ENCODE measurements at regions not wholly inside any gene's neighbourhood (a gene's known extent, or its start where the extent isn't known, plus 50 kb on each side); places are given as distances from the start of the nearest gene placed in this dataset.

DNA sequence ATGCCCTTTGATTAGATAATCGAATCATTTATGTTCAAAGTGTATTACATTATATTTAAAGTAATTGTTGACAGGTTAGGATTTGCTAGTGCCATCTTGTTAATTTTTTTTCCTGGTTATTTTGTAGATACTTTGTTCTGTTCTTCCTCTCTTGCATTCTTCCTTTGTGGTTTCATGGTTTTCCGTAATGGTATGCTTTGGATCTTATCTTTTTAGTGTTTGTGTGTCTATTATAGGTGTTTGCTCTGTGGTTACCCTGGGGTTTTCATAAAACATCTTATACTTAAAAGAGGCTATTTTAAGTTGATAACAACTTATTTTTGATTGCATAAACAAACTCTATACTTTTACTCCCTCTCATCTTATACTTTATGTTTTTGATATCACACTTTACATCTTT is 108.2 kb upstream of the SRD5A3 start:
- peaks cover 11% of the 10 kb centered on the region for H3K9me3 Mint-ChIP-seq
- CTCF ChIA-PET = no interaction called here
- H3K4me3 Mint-ChIP-seq = no peak overlapping the region
- H3K36me3 Mint-ChIP-seq = no peaks in the 10 kb centered on the region
- DNase-seq = no peak
- peaks cover 3% of the 10 kb centered on the region for H3K27me3 Mint-ChIP-seq
- H3K27ac Mint-ChIP-seq = no peak overlapping the region
- H3K4me1 Mint-ChIP-seq = peaks cover 13% of the 10 kb centered on the region

GRCh38 chr4:55238407-55238806 is 107.6 kb upstream of the SRD5A3 start:
- Mint-ChIP-seq H3K4me3 (no peak overlapping the region), H3K4me1 (peaks cover 13% of the 10 kb centered on the region), H3K27ac (no peak overlapping the region), H3K9me3 (peaks cover 11% of the 10 kb centered on the region), H3K27me3 (peaks cover 3% of the 10 kb centered on the region), H3K36me3 (no peaks in the 10 kb centered on the region)
- no peak for DNase-seq
- CTCF ChIA-PET = no interaction called here

GRCh38 chr4:55241461-55241860 is 104.6 kb upstream of the SRD5A3 start:
- DNase-seq = no peak
- H3K4me1 Mint-ChIP-seq = peaks cover 13% of the 10 kb centered on the region
- peaks cover 7% of the 10 kb centered on the region for H3K9me3 Mint-ChIP-seq
- no peak overlapping the region for H3K27ac Mint-ChIP-seq
- CTCF ChIA-PET = no interaction called here
- no peaks in the 10 kb centered on the region for H3K36me3 Mint-ChIP-seq
- H3K4me3 Mint-ChIP-seq = no peak overlapping the region
- H3K27me3 Mint-ChIP-seq = peaks cover 3% of the 10 kb centered on the region

- H3K27me3 Mint-ChIP-seq = peaks cover 3% of the 10 kb centered on the region
- no peaks in the 10 kb centered on the region for H3K36me3 Mint-ChIP-seq
- CTCF ChIA-PET = interaction anchor here (1.2 kb wide), 1 partner anchor 57 kb away, joined by 3 read pairs; no protein-coding TSS in a partner anchor
- H3K4me3 Mint-ChIP-seq = no peak overlapping the region
- peaks cover 7% of the 10 kb centered on the region for H3K9me3 Mint-ChIP-seq
- no peak overlapping the region for H3K27ac Mint-ChIP-seq
- DNase-seq = no peak
- H3K4me1 Mint-ChIP-seq = peaks cover 12% of the 10 kb centered on the region
These were observed 103.5 kb upstream of the SRD5A3 start for GRCh38 chr4:55242506-55242905.

GRCh38 chr4:55247521-55247920 is 98.5 kb upstream of the SRD5A3 start:
- no peaks in the 10 kb centered on the region for H3K4me1 Mint-ChIP-seq
- no peak overlapping the region for H3K4me3 Mint-ChIP-seq
- CTCF ChIA-PET = no interaction called here
- DNase-seq = no peak
- H3K27ac Mint-ChIP-seq = no peak overlapping the region
- H3K27me3 Mint-ChIP-seq = peaks cover 4% of the 10 kb centered on the region
- no peaks in the 10 kb centered on the region for H3K36me3 Mint-ChIP-seq
- H3K9me3 Mint-ChIP-seq = no peaks in the 10 kb centered on the region

GRCh38 chr4:55248756-55249155 is 97.3 kb upstream of the SRD5A3 start:
- CTCF ChIA-PET = no interaction called here
- no peaks in the 10 kb centered on the region for H3K9me3 Mint-ChIP-seq
- no peak for DNase-seq
- no peak overlapping the region for H3K4me3 Mint-ChIP-seq
- peaks cover 4% of the 10 kb centered on the region for H3K27me3 Mint-ChIP-seq
- H3K36me3 Mint-ChIP-seq = no peaks in the 10 kb centered on the region
- H3K27ac Mint-ChIP-seq = no peak overlapping the region
- H3K4me1 Mint-ChIP-seq = no peaks in the 10 kb centered on the region

DNA sequence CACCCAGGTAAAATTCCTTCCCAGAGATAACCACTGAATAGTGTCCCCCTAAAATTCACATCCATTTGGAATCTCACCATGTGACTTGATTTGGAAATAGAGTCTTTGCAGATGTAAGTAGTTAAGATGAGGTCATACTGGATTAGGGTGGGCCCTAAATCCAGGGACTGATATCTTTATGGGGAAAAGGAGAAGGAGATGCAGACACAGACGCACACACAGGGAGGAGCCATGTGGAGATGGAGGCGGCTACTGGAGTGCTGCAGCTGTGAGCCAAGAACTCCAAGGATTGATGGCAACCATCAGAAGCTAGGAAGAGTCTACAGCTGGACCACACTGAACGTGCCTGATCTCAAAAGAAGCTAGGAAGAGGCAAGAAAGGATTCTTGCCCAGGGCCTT is 96.6 kb upstream of the SRD5A3 start:
- Mint-ChIP-seq H3K4me1 (no peaks in the 10 kb centered on the region), H3K27me3 (peaks cover 4% of the 10 kb centered on the region), H3K27ac (no peak overlapping the region), H3K36me3 (no peaks in the 10 kb centered on the region), H3K9me3 (no peaks in the 10 kb centered on the region), H3K4me3 (no peak overlapping the region)
- CTCF ChIA-PET = no interaction called here
- no peak for DNase-seq

- H3K27ac Mint-ChIP-seq = no peak overlapping the region
- CTCF ChIA-PET = interaction anchor here (0.7 kb wide), 1 partner anchor 67 kb away, joined by 4 read pairs; no protein-coding TSS in a partner anchor
- H3K4me3 Mint-ChIP-seq = no peak overlapping the region
- H3K9me3 Mint-ChIP-seq = no peaks in the 10 kb centered on the region
- no peak for DNase-seq
- H3K4me1 Mint-ChIP-seq = no peaks in the 10 kb centered on the region
- H3K36me3 Mint-ChIP-seq = no peaks in the 10 kb centered on the region
- peaks cover 4% of the 10 kb centered on the region for H3K27me3 Mint-ChIP-seq
These were observed 94.7 kb upstream of the SRD5A3 start for GRCh38 chr4:55251342-55251741.

- no peak for DNase-seq
- Mint-ChIP-seq H3K36me3 (no peaks in the 10 kb centered on the region), H3K9me3 (no peaks in the 10 kb centered on the region), H3K27ac (no peak overlapping the region), H3K4me3 (no peak overlapping the region), H3K4me1 (no peaks in the 10 kb centered on the region), H3K27me3 (peaks cover 4% of the 10 kb centered on the region)
- CTCF ChIA-PET = interaction anchor here (0.6 kb wide), 1 partner anchor 31 kb away, joined by 3 read pairs; no protein-coding TSS in a partner anchor
These were observed 94.1 kb upstream of the SRD5A3 start for GRCh38 chr4:55251896-55252295.

- Mint-ChIP-seq H3K4me1 (no peaks in the 10 kb centered on the region), H3K27ac (no peak overlapping the region), H3K36me3 (no peaks in the 10 kb centered on the region), H3K4me3 (no peak overlapping the region), H3K9me3 (no peaks in the 10 kb centered on the region), H3K27me3 (peaks cover 4% of the 10 kb centered on the region)
- CTCF ChIA-PET = no interaction called here
- DNase-seq = no peak
These were observed 92.0 kb upstream of the SRD5A3 start for GRCh38 chr4:55253948-55254593.

DNA sequence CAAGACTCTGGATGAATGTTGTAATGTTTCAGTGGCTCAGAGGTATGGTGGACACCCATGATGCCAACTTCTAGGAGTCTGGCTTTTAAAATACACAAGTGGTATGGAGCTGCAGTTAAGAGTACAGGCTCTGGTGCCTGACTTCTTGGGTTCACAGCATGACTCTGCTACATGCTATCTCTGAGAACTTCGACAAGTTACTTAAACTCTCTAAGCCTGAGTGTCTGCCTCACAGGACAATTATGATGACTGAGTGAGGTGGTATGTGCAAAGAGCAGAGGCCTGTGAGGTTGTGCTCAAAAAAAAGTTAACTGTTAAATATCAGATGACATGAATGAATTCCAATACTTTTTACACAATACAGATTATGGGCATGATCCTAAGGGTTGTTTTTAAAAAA is 90.9 kb upstream of the SRD5A3 start:
- H3K36me3 Mint-ChIP-seq = no peaks in the 10 kb centered on the region
- no peaks in the 10 kb centered on the region for H3K27me3 Mint-ChIP-seq
- H3K27ac Mint-ChIP-seq = no peak overlapping the region
- H3K4me3 Mint-ChIP-seq = no peak overlapping the region
- no peaks in the 10 kb centered on the region for H3K4me1 Mint-ChIP-seq
- DNase-seq = no peak
- CTCF ChIA-PET = no interaction called here
- no peaks in the 10 kb centered on the region for H3K9me3 Mint-ChIP-seq

DNA sequence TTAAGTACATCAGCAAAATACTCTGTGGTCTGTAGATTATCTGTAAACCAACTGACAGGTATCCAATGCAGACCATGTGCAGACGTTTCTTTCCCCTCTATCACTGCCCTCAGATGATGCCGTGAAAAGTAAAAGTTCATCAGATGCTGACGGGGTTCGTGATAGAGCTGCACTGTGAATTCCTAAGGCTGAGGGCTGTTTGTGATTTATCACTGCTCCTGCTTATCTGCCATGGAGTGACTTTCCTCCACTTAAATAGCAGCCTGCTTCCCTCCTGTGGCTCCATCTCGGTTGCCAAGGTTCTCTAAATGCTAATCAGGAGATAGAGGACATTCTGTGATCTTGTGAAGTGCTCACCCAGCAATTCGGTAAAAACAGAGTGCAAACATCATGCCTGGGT is 89.3 kb upstream of the SRD5A3 start:
- H3K36me3 Mint-ChIP-seq = no peaks in the 10 kb centered on the region
- CTCF ChIA-PET = no interaction called here
- DNase-seq = no peak
- H3K27me3 Mint-ChIP-seq = no peaks in the 10 kb centered on the region
- no peaks in the 10 kb centered on the region for H3K9me3 Mint-ChIP-seq
- no peak overlapping the region for H3K4me3 Mint-ChIP-seq
- no peaks in the 10 kb centered on the region for H3K4me1 Mint-ChIP-seq
- H3K27ac Mint-ChIP-seq = no peak overlapping the region

- Mint-ChIP-seq H3K4me1 (no peaks in the 10 kb centered on the region), H3K4me3 (no peak overlapping the region), H3K27ac (no peak overlapping the region), H3K36me3 (no peaks in the 10 kb centered on the region), H3K27me3 (no peaks in the 10 kb centered on the region), H3K9me3 (no peaks in the 10 kb centered on the region)
- no peak for DNase-seq
- CTCF ChIA-PET = no interaction called here
These were observed 87.7 kb upstream of the SRD5A3 start for GRCh38 chr4:55258152-55258865.

DNA sequence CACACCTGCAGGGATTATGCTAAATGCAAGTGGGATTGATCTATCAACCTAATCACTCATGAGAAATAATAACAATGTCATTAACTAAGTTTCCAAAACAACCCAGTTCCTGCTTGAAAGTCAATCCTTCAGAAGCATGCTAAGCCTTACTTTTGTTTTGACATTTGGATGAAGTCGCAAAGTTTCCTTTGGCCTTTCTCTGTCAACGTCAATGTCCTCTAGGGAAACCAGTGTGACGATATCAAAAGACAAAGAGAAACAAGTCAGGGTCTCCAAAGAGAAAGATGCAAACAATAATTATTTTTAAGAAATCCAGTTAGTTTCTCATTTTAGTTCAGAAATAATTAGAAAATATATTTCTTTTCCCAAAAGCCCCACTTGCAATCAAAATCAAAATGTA is 86.7 kb upstream of the SRD5A3 start:
- H3K27ac Mint-ChIP-seq = no peak overlapping the region
- no peak for DNase-seq
- no peaks in the 10 kb centered on the region for H3K27me3 Mint-ChIP-seq
- H3K4me3 Mint-ChIP-seq = no peak overlapping the region
- no peaks in the 10 kb centered on the region for H3K4me1 Mint-ChIP-seq
- H3K9me3 Mint-ChIP-seq = no peaks in the 10 kb centered on the region
- CTCF ChIA-PET = no interaction called here
- no peaks in the 10 kb centered on the region for H3K36me3 Mint-ChIP-seq

GRCh38 chr4:55269470-55269869 is 76.6 kb upstream of the SRD5A3 start:
- Mint-ChIP-seq H3K27ac (no peak overlapping the region), H3K9me3 (no peaks in the 10 kb centered on the region), H3K4me1 (no peaks in the 10 kb centered on the region), H3K36me3 (no peaks in the 10 kb centered on the region), H3K4me3 (no peak overlapping the region), H3K27me3 (peaks cover 6% of the 10 kb centered on the region)
- DNase-seq = no peak
- CTCF ChIA-PET = no interaction called here

All from activated naive CD4-positive, alpha-beta T cell treated with anti-CD3 and anti-CD28 coated beads, Interleukin-2, amount 10 ng/mL, durations not matched to agents 7 days and 5 days (primary cell).